Lower lobe of right lung (tissue), 2 donors: ENCODE measurements at regions not wholly inside any gene's neighbourhood (a gene's known extent, or its start where the extent isn't known, plus 50 kb on each side); places are given as distances from the start of the nearest gene placed in this dataset.

Experiments
- ATAC-seq, 2 donors: fragments of 200-7000 bp; cut with Tn5 transposase; one replicate each; pipeline ENCODE4 v1.9.1; 2020 to 2022; ENCODE audit warnings: mild to moderate bottlenecking in 2 of 2, moderate library complexity in 2 of 2
- DNase-seq: peaks from one replicate; pipeline ENCODE4 v3.0.0-alpha.2; 2020
- H3K27ac ChIP-seq: fragments of 200-600 bp; one replicate; pipeline ENCODE4 v1.8.0; 2022
- H3K27me3 ChIP-seq: fragments of 200-600 bp; one replicate; pipeline ENCODE4 v1.8.0; 2022; ENCODE audit warnings: low read depth
- H3K36me3 ChIP-seq: fragments of 200-600 bp; one replicate; pipeline ENCODE4 v1.8.0; 2022; ENCODE audit warnings: mild to moderate bottlenecking
- H3K4me1 ChIP-seq: fragments of 200-600 bp; one replicate; pipeline ENCODE4 v1.8.0; 2022
- H3K4me3 ChIP-seq: fragments of 200-600 bp; one replicate; pipeline ENCODE4 v1.8.0; 2022; ENCODE audit warnings: mild to moderate bottlenecking
- H3K9me3 ChIP-seq: fragments of 200-600 bp; one replicate; pipeline ENCODE4 v1.8.0; 2022
- intact Hi-C: fragments of 100-400 bp; cut with DNase I; formaldehyde crosslinking; loops from one replicate; pipeline ENCODE4 v1.11.0; 2022
- TF ChIP-seq, protein P1 (sequence below): fragments of 200-600 bp; IDR thresholded peaks from one replicate; pipeline ENCODE4 v1.8.0; 2022; ENCODE audit warnings: antibody characterized with exemption, mild to moderate bottlenecking
- donor health status: DM: no; HTN: yes; CAD: no; lungs with severe emphysema.

DNA sequence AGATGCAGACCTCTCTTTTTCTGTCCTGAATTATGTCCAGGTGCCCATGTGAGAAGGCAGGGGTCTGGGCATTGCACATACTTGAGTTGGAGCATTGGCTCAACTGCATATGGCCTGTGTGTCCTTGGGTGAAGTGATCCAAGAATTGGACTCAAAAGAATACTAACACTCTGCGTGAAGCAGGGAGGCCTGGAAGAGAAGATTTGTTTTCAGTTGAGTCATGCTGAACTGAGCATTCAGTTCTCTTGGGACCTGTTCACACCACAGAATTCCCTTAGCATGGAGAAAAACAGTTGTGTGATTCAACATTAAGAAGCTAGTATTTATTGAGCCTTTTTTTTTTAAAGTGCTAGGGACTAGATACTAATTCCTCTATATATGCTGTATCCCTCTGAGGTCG lies 164.7 kb upstream of the TBX3 start:
- peaks cover 4% of the 10 kb centered on the region for H3K4me1 ChIP-seq
- TF ChIP-seq, protein P1, sequence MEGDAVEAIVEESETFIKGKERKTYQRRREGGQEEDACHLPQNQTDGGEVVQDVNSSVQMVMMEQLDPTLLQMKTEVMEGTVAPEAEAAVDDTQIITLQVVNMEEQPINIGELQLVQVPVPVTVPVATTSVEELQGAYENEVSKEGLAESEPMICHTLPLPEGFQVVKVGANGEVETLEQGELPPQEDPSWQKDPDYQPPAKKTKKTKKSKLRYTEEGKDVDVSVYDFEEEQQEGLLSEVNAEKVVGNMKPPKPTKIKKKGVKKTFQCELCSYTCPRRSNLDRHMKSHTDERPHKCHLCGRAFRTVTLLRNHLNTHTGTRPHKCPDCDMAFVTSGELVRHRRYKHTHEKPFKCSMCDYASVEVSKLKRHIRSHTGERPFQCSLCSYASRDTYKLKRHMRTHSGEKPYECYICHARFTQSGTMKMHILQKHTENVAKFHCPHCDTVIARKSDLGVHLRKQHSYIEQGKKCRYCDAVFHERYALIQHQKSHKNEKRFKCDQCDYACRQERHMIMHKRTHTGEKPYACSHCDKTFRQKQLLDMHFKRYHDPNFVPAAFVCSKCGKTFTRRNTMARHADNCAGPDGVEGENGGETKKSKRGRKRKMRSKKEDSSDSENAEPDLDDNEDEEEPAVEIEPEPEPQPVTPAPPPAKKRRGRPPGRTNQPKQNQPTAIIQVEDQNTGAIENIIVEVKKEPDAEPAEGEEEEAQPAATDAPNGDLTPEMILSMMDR = no peak
- H3K27me3 ChIP-seq = no peaks in the 10 kb centered on the region
- DNase-seq (no peak), ATAC-seq (no peak)
- intact Hi-C loops = no loop called here
- H3K36me3 ChIP-seq = no peaks in the 10 kb centered on the region
- H3K9me3 ChIP-seq = no peaks in the 10 kb centered on the region
- H3K4me3 ChIP-seq = no peak overlapping the region
- H3K27ac ChIP-seq = no peak overlapping the region

DNA sequence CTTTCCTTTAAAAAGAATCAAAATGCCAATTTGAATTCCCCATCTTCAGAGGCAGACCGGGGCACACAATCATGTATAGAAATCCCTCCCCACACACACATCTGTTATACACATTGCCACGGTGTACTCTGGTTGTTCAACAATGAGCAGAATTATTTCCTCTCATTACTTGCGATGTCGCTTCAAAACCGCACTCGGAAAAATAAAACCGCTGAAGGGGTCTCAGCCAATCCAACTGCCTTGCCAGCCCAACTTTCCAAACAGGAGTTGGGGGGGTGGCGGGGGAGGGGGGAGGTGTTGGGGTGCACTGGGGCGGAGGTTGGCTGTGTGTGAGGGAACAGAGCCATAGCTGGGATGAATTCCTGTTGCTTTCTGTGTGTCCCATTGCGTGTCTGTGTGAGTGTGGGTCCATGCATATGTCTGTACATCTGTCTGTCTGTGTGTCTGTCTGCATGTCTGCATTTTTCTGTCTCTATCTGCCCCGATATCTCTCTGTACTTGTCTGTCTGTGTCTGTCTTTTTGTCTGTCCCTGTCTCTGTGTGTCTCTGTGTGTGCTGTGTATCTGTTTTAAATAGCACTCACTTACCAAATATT lies 163.6 kb upstream of the TBX3 start:
- Histone ChIP-seq H3K36me3 (no peaks in the 10 kb centered on the region), H3K27me3 (no peaks in the 10 kb centered on the region), H3K4me3 (no peak overlapping the region), H3K9me3 (no peaks in the 10 kb centered on the region), H3K4me1 (peaks cover under 1% of the 10 kb centered on the region), H3K27ac (no peak overlapping the region)
- TF ChIP-seq, protein P1 = no peak
- ATAC-seq (no peak), DNase-seq (no peak)
- intact Hi-C loops = no loop called here

DNA sequence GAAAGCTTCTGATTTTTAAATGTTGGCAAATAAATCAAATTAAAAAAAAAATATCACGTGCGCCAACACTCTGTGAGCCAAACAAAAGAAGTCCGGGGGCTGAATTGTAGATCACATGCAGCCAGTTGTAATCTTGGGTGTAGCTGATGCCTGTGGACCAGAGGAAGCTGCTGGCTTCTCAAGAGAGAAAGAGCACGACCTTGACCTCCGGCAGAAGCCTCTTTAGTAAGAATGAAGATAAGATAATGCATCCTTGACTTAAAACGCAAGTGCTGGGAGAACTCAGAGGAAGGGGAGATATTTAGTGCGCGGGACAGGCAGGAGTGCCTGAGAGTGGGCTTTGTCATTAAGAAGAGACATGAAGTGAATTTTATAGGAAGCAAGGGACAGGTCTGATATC lies 162.8 kb upstream of the TBX3 start:
- DNase-seq (no peak), ATAC-seq (no peak)
- Histone ChIP-seq H3K27me3 (no peaks in the 10 kb centered on the region), H3K9me3 (no peaks in the 10 kb centered on the region), H3K4me3 (no peak overlapping the region), H3K4me1 (no peaks in the 10 kb centered on the region), H3K36me3 (no peaks in the 10 kb centered on the region), H3K27ac (no peak overlapping the region)
- TF ChIP-seq, protein P1 = no peak
- intact Hi-C loops = no loop called here

DNA sequence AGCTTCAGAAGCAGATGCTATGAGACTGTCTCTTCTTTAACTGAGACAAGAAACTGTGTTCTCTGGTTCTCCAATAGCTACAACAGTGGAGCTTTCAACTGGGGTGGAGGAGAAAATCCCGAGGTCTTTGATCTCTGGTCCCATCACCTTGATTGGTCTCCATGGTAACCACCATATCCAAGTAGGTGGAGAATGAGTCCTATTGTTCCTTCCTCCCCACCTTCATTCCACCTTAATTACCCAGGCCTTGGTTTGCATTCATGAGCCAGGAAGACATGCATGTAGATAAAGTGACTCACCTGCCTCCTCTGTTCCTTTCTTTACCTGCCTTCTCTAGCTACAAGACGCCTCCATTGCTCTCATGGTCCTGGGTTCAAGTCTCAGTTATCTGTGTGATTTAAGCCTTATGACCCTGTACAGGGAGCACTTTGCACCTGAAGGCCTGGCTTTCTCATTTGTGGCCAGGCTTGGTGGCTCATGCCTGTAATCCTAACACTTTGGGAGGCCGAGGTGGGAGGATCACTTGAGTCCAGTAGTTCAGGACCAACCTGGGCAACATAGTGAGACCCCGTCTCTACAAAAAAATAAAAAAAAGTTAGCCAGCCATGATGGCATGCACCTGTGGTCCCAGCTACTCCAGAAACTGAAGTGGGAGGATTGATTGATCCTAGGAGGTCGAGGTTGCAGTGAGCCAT lies 157.7 kb upstream of the TBX3 start:
- Histone ChIP-seq H3K9me3 (no peaks in the 10 kb centered on the region), H3K27ac (no peak overlapping the region), H3K27me3 (no peaks in the 10 kb centered on the region), H3K36me3 (no peaks in the 10 kb centered on the region), H3K4me1 (no peaks in the 10 kb centered on the region), H3K4me3 (no peak overlapping the region)
- DNase-seq = no peak
- no peak for ATAC-seq
- intact Hi-C loops = no loop called here
- TF ChIP-seq, protein P1 = no peak

DNA sequence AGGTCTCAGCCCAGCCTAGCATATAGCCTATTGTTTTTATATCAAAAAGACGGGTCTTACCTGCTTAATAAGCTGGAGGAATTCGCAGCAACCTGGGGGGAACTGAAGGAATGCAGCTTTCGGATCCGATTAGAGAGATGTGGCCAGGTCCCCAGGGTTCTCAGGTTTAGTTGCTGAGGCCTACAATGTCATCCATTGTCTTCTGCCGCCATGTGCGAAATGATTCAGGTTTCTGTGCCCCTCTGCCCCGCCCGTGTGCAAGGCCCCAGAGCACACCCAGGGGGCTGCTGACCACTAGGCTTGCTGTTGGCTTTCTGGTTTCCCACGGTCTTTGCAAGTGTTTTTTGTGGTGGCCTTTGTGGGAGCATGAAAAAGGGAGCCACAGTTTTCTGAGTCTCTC lies 154.5 kb upstream of the TBX3 start:
- Histone ChIP-seq H3K4me3 (no peak overlapping the region), H3K27me3 (no peaks in the 10 kb centered on the region), H3K4me1 (no peaks in the 10 kb centered on the region), H3K36me3 (no peaks in the 10 kb centered on the region), H3K27ac (no peak overlapping the region), H3K9me3 (peaks cover 6% of the 10 kb centered on the region)
- no peak for ATAC-seq
- TF ChIP-seq, protein P1 = no peak
- intact Hi-C loops = no loop called here
- DNase-seq = no peak
